ENCODE measurements at regions not wholly inside any gene's neighbourhood (a gene's known extent, or its start where the extent isn't known, plus 50 kb on each side); places are given as distances from the start of the nearest gene placed in this dataset.

DNA sequence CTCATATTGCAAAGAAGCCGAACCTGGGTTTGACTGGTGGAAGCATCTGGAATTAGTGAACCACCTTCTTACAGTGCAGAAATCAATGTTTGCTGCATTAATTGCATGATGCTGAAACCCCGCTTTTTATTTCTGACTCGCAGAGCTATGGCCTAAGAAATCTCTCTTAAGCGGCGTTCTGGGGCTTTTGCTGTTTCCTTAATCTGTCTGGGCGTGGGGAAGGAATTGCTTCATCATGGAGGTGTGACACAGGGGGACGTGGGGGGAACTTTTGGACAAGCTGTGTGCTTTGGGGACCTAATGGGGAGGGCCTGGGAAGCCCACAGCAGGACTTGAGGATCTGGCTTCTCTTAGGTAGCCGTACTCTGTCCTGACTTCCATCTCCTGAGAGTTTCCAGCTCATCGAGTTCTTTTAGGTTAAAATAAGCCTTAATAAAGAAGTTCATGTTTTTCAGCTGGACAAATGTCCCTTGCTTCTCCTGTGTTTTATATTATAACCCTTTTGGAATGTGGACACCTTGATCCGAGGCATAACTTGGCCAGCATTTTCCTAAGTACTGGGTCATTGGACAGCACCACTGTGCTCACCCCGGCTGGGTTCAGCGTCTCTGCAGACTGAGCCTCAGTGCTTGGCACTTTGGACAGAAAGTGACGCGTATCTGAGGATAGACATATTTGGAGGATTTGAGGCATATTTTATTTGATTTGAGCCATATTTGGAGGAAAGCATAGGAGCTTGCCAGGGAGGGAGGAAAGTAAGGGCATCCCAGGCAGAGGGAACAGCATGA, 192.1 kb upstream of the MYL2 start:
- Histone ChIP-seq H3K4me3 (ENCODE audit: low read depth in 1 of 3, low read length in 3 of 3) (no peak overlapping the region), H3K9me3 (ENCODE audit: control insufficient read depth in 4 of 4, low read length in 3 of 4) (no peaks in the 10 kb centered on the region), H3K36me3 (ENCODE audit: control insufficient read depth in 4 of 4, insufficient read depth in 3 of 4, low read depth in 1 of 4, low read length in 3 of 4) (peaks cover 0 to 20% (median 9%) of the 10 kb centered on the region in 4 donors), H3K27ac (ENCODE audit: low read depth in 1 of 2, low read length in 2 of 2) (no peak overlapping the region), H3K27me3 (ENCODE audit: control insufficient read depth in 4 of 4, insufficient read depth in 4 of 4, low read length in 3 of 4) (no peaks in the 10 kb centered on the region), H3K9ac (ENCODE audit: low read depth in 1 of 2, low read length in 2 of 2) (no peak overlapping the region), H3K4me1 (ENCODE audit: control insufficient read depth in 4 of 4, insufficient read depth in 4 of 4, low read length in 3 of 4) (peaks cover under 1 to 12% (median 7%) of the 10 kb centered on the region in 4 donors)
- DNase-seq (ENCODE audit: low spot score), result no peak
- WGBS, result 82% methylated on average over 14 of the region's 14 CpGs
- TF ChIP-seq, protein P1, sequence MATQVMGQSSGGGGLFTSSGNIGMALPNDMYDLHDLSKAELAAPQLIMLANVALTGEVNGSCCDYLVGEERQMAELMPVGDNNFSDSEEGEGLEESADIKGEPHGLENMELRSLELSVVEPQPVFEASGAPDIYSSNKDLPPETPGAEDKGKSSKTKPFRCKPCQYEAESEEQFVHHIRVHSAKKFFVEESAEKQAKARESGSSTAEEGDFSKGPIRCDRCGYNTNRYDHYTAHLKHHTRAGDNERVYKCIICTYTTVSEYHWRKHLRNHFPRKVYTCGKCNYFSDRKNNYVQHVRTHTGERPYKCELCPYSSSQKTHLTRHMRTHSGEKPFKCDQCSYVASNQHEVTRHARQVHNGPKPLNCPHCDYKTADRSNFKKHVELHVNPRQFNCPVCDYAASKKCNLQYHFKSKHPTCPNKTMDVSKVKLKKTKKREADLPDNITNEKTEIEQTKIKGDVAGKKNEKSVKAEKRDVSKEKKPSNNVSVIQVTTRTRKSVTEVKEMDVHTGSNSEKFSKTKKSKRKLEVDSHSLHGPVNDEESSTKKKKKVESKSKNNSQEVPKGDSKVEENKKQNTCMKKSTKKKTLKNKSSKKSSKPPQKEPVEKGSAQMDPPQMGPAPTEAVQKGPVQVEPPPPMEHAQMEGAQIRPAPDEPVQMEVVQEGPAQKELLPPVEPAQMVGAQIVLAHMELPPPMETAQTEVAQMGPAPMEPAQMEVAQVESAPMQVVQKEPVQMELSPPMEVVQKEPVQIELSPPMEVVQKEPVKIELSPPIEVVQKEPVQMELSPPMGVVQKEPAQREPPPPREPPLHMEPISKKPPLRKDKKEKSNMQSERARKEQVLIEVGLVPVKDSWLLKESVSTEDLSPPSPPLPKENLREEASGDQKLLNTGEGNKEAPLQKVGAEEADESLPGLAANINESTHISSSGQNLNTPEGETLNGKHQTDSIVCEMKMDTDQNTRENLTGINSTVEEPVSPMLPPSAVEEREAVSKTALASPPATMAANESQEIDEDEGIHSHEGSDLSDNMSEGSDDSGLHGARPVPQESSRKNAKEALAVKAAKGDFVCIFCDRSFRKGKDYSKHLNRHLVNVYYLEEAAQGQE (IDR thresholded peaks at IDR 0.05), result peak; percentile 96
- TF ChIP-seq RAD21 (IDR thresholded peaks at IDR 0.05) (no peak), ZBTB33 (IDR thresholded peaks at IDR 0.05) (no peak)

DNA sequence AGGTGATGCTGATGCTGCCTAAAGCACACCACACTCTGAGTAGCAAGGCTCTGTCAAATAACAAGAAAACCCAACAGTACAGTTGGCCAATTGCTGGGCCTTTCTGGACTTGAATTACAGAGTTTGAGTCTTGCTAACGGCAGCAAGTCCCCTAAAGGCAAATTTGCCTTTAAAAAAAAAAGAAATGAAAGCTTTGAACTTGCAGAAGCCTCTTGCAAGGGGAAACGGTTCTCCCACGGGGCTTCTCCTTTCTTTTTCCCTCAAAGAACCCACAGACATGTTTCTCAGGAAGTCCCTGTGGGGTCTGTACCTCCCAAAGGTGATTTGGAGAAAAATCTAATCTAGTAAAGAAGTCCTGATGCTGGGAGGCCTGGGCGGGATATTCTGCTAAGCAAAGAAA, 191.3 kb upstream of the MYL2 start:
- no peak overlapping the region for H3K27ac ChIP-seq (ENCODE audit: low read depth in 1 of 2, low read length in 2 of 2)
- H3K27me3 ChIP-seq (ENCODE audit: control insufficient read depth in 4 of 4, insufficient read depth in 4 of 4, low read length in 3 of 4), result no peaks in the 10 kb centered on the region
- no peak overlapping the region for H3K9ac ChIP-seq (ENCODE audit: low read depth in 1 of 2, low read length in 2 of 2)
- H3K4me3 ChIP-seq (ENCODE audit: low read depth in 1 of 3, low read length in 3 of 3), result no peak overlapping the region
- H3K4me1 ChIP-seq (ENCODE audit: control insufficient read depth in 4 of 4, insufficient read depth in 4 of 4, low read length in 3 of 4), result peaks cover 5 to 20% (median 15%) of the 10 kb centered on the region in 4 donors
- H3K36me3 ChIP-seq (ENCODE audit: control insufficient read depth in 4 of 4, insufficient read depth in 3 of 4, low read depth in 1 of 4, low read length in 3 of 4), result peaks cover 0 to 12% (median 9%) of the 10 kb centered on the region in 4 donors
- 70% methylated on average over 4 of the region's 4 CpGs for WGBS
- no peak for TF ChIP-seq MAX (IDR thresholded peaks at IDR 0.05)
- TF ChIP-seq, protein P2, sequence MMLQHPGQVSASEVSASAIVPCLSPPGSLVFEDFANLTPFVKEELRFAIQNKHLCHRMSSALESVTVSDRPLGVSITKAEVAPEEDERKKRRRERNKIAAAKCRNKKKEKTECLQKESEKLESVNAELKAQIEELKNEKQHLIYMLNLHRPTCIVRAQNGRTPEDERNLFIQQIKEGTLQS (IDR thresholded peaks at IDR 0.05), result no peak
- no peak for TF ChIP-seq HNF4A (conservative IDR thresholded peaks at IDR 0.05)
- TF ChIP-seq CTCF (IDR thresholded peaks at IDR 0.05; ENCODE audit: low read depth, low read length, missing input control), result no peak
- no peak for TF ChIP-seq HNF4G (IDR thresholded peaks at IDR 0.05)
- no peak for TF ChIP-seq JUND (IDR thresholded peaks at IDR 0.05)
- TF ChIP-seq SP1 (IDR thresholded peaks at IDR 0.05), result no peak
- TF ChIP-seq RXRA (IDR thresholded peaks at IDR 0.05), result no peak
- TF ChIP-seq FOXA1 (IDR thresholded peaks at IDR 0.05), result no peak
- H3K9me3 ChIP-seq (ENCODE audit: control insufficient read depth in 4 of 4, low read length in 3 of 4), result no peaks in the 10 kb centered on the region
- DNase-seq (ENCODE audit: low spot score), result no peak
